T-helper 2 cell (primary cell): ENCODE measurements at regions not wholly inside any gene's neighbourhood (a gene's known extent, or its start where the extent isn't known, plus 50 kb on each side); places are given as distances from the start of the nearest gene placed in this dataset.
"Not testable (repeated sequence)": the region's sequence is repeated elsewhere in the genome, so short reads cannot be mapped to it uniquely, and the experiment has no call there.

Source experiments
- DNase-seq, 5 experiments: peaks; one replicate each; pipeline versions ENCODE4 v3.0.0 to v3.0.0-alpha.2; 2012 to 2022

GRCh38 chr1:91605566-91605965 lies 104.9 kb downstream of the CDC7 start:
- no peak for DNase-seq

GRCh38 chr1:91606546-91607078 lies 106.0 kb downstream of the CDC7 start:
- DNase-seq: no peak

GRCh38 chr1:91607686-91608085 lies 107.0 kb downstream of the CDC7 start:
- not testable (repeated sequence) for DNase-seq

GRCh38 chr1:91608876-91609275 lies 108.2 kb downstream of the CDC7 start:
- DNase-seq: peak in 1 of 5 experiments; percentile 26

- DNase-seq: no peak
These were observed 108.9 kb downstream of the CDC7 start for GRCh38 chr1:91609551-91609950.

DNA sequence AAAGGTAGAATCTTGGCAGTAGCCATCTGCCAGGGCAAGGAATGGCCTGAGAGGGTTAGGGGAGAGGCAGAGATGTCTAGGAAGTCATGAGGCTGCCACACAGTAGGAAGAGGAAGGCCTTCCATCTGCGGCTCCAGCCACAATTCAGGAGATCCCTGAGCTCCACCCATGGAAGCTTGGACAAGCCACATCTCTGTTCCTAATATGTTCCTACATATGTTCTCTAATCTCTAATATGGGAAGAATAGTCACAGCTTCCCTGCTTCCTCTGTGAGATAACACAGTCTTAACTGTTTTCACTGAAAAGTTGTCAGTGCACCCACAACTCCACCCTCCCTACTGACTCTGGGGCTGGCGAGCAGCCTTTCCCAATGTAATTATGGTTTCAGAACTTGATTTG lies 109.5 kb downstream of the CDC7 start:
- no peak for DNase-seq

DNA sequence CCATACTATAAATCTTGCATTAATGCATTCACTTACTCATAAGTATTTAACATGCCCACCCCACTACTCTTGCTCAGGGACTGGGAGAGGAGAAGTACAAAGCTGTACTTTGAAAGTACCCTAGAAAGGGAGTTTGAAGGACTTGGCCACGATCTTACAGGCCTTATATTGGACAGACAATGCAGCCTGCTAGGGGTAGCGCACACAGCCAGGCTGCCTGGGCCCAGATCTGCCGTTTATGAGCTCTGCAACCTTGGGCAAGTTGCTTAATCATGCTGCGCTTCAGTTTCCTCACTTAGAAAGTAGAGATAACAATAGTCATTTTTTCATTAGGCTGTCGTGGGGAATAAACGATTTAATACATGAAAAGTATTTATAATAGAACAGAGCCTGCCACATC lies 110.1 kb downstream of the CDC7 start:
- no peak for DNase-seq

GRCh38 chr1:91611483-91611917 lies 110.8 kb downstream of the CDC7 start:
- DNase-seq: no peak

DNA sequence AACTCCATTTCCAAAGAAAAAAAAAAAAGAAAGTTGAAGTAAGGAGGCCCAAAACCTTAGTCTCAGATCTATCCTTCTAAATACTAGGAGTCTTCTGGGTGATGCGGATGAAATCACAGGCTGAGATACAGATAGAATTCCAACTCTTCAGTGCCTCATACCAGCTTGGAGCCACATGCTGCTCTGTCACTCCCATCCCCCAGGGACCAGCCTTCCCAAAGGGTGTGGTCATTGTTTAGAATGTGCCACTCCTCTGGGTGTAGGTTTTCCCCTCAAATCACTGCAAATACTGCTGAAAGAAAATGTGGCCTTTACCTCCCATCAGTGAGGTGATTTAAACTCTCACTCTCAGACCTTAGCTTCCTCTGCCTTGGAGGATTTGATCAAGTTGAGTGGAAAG lies 112.9 kb downstream of the CDC7 start:
- DNase-seq: no peak

- DNase-seq: no peak
These were observed 116.1 kb downstream of the CDC7 start for GRCh38 chr1:91616712-91617111.

GRCh38 chr1:91617285-91617765 lies 116.7 kb downstream of the CDC7 start:
- no peak for DNase-seq

DNA sequence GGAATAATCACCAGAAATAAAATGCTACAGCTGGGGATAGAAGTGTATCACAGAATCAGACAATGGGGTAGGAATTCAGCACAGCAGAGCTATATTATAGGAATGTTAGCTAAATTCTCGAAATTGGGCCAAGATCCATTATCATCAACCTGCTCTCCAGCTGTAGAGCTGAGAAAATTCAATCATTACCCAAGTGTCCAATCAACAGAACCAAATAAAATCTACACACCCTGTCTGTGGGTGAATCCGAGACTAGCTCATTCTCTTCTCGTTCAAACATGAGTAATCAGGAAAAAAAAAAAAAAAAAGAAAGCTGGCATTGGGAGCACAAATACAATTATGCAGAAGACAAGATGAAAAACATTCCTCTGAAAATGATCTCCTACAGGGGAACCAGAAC lies 119.2 kb downstream of the CDC7 start:
- DNase-seq: no peak

GRCh38 chr1:91621360-91621759 lies 120.7 kb downstream of the CDC7 start:
- DNase-seq: no peak

GRCh38 chr1:91621907-91622306 lies 121.3 kb downstream of the CDC7 start:
- DNase-seq: no peak

DNA sequence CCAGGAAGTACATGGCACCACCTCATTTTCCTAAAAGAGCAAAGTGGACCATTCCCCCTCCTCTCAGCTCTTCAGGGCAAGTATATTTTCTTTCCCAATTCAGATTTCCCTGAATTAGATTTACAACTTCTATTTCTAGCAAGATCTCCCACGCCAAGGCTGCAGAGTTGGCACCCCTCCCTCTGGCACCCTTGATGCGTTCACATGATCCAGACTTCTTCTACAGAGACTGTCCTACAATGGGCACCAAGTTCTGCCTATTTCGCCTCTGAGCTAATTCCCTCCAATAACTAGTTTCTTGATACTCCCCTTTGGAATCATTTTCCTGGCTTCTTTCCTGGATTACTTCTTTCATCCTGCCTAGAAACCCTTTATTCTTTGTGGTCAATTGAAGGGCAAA lies 122.0 kb downstream of the CDC7 start:
- no peak for DNase-seq

- no peak for DNase-seq
These were observed 122.4 kb downstream of the CDC7 start for GRCh38 chr1:91623020-91623419.

DNA sequence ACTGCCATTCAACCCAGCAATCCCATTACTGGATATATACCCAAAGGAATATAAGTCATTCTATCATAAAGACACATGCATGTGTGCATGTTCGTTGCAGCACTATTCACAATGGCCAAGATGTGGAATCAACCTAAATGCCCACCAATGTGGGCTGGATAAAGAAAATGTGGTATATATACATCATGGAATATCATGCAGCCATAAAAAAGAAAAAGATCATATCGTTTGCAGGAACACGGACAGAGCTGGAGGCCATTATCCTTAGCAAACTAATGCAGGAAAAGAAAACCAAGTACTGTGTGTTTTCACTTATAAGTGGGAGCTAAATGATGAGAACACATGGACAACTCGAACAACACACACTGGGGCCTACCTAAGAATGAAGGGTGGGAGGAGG lies 123.7 kb downstream of the CDC7 start:
- DNase-seq: no peak
